GM12878 (cell line): ENCODE measurements at regions not wholly inside any gene's neighbourhood (a gene's known extent, or its start where the extent isn't known, plus 50 kb on each side); places are given as distances from the start of the nearest gene placed in this dataset.

Source experiments
- ATAC-seq: fragments of 200-7000 bp; cut with Tn5 transposase; 3 replicates; pipeline ENCODE4 v1.9.1; 2020; ENCODE audit warnings: mild to moderate bottlenecking, moderate library complexity
- BruUV-seq: library from RNA; stranded (reverse); fragments of 400-500 nt; replicated peaks from 2 replicates; lab custom pipeline; 2021; lab: Mats Ljungman, UMichigan
- CTCF ChIA-PET: fragments of 300-600 bp; sonication (Branson Sonifier 250); formaldehyde crosslinking; extraction: SDS; loops from one replicate; lab custom pipeline; 2021; ENCODE audit warnings: inconsistent platforms; lab: Yijun Ruan, JAX
- POLR2A ChIA-PET: fragments of 350-600 bp; formaldehyde crosslinking; extraction: SDS; loops from one replicate; lab custom pipeline; 2021; ENCODE audit warnings: inconsistent platforms; lab: Charles Lee
- RAD21 ChIA-PET: fragments of 300-600 bp; sonication (Branson Sonifier 250); formaldehyde crosslinking; loops from one replicate; lab custom pipeline; 2023; ENCODE audit warnings: antibody characterized with exemption; ENCODE audit not compliant: unreplicated experiment; lab: Charles Lee
- SMC1A ChIA-PET: fragments of 300-600 bp; sonication (Branson Sonifier 250); formaldehyde crosslinking; loops from one replicate; lab custom pipeline; 2023; ENCODE audit not compliant: unreplicated experiment, uncharacterized antibody; lab: Charles Lee
- DNase-seq: peaks from one replicate; pipeline ENCODE4 v3.0.0-alpha.2; 2011; ENCODE audit warnings: low read depth, low spot score
- FAIRE-seq: peaks from 3 replicates; lab custom pipeline; 2011; peaks lifted over from hg19 to GRCh38; lab: Jason Lieb, UNC
- H2AFZ ChIP-seq: 2 replicates; pipeline ENCODE4 v1.6.0; 2011; ENCODE audit warnings: low read depth, low read length, control low read depth; ENCODE audit not compliant: control insufficient read depth
- H3K27ac ChIP-seq: 2 replicates; pipeline ENCODE4 v1.5.1; 2011; ENCODE audit warnings: control low read depth; ENCODE audit not compliant: control insufficient read depth, insufficient read depth
- H3K27me3 ChIP-seq, 2 experiments: replicated peaks in 1 of 2; 2 replicates each; pipeline versions ENCODE4 v1.6.0 to v1.6.1; 2011; ENCODE audit warnings: low read length in 1 of 2; ENCODE audit not compliant: control insufficient read depth in 2 of 2, insufficient read depth in 2 of 2
- H3K36me3 ChIP-seq, 2 experiments: 2 replicates each; pipeline ENCODE4 v1.5.1; 2011; ENCODE audit warnings: low read length in 1 of 2; ENCODE audit not compliant: control insufficient read depth in 2 of 2, insufficient read depth in 2 of 2
- H3K4me1 ChIP-seq: 2 replicates; pipeline ENCODE4 v1.6.1; 2011; ENCODE audit warnings: mild to moderate bottlenecking, low read length, moderate library complexity, mixed read lengths; ENCODE audit not compliant: control insufficient read depth, insufficient read depth
- H3K4me2 ChIP-seq: 2 replicates; pipeline ENCODE4 v1.6.0; 2011; ENCODE audit warnings: control low read depth; ENCODE audit not compliant: control insufficient read depth, insufficient read depth
- H3K4me3 ChIP-seq: fragments of 200-600 bp; sonication (generic); 2 replicates; pipeline ENCODE4 v1.5.1; 2016
- H3K79me2 ChIP-seq: 2 replicates; pipeline ENCODE4 v1.6.0; 2011; ENCODE audit warnings: low read length; ENCODE audit not compliant: control insufficient read depth, insufficient read depth
- H3K9ac ChIP-seq: 2 replicates; pipeline ENCODE4 v1.8.0; 2011; ENCODE audit warnings: low read length, control low read depth, mixed read lengths; ENCODE audit not compliant: control insufficient read depth, insufficient read depth
- H3K9me3 ChIP-seq: replicated peaks from 3 replicates; pipeline ENCODE4 v1.5.1; 2011; ENCODE audit warnings: mild to moderate bottlenecking, low read length; ENCODE audit not compliant: control insufficient read depth, insufficient read depth
- H4K20me1 ChIP-seq: 2 replicates; pipeline ENCODE4 v1.6.0; 2011; ENCODE audit not compliant: control insufficient read depth, insufficient read depth
- BCL11A ChIP-seq: IDR thresholded peaks from 2 replicates; pipeline ENCODE4 v1.6.1; 2011; ENCODE audit warnings: low read depth, low read length
- BHLHE40 ChIP-seq, 2 experiments: fragments of 450-650 bp in 1 of 2; IDR thresholded peaks; 2 replicates each; pipeline ENCODE4 v1.6.1; 2011 to 2017; ENCODE audit warnings: low read depth in 2 of 2, borderline replicate concordance in 1 of 2, improper control_type of control experiment in 1 of 2, low read length in 1 of 2, mild to moderate bottlenecking in 1 of 2
- MTA2 ChIP-seq: fragments of 450-650 bp; IDR thresholded peaks from 2 replicates; pipeline ENCODE4 v1.6.1; 2016; ENCODE audit warnings: low read depth, mild to moderate bottlenecking, moderate library complexity
- NFIC ChIP-seq: IDR thresholded peaks from 2 replicates; pipeline ENCODE4 v1.6.1; 2012; ENCODE audit warnings: low read depth, mild to moderate bottlenecking, inconsistent platforms, low read length, moderate library complexity
- POLR2A ChIP-seq: IDR thresholded peaks from 2 replicates; pipeline ENCODE4 v1.6.1; 2011; ENCODE audit warnings: low read depth, mild to moderate bottlenecking, low read length
- POU2F2 ChIP-seq: IDR thresholded peaks from 3 replicates; pipeline ENCODE4 v1.6.1; 2011; ENCODE audit warnings: low read depth, mild to moderate bottlenecking, low read length, borderline replicate concordance
- REST ChIP-seq: IDR thresholded peaks from 2 replicates; pipeline ENCODE4 v1.6.1; 2012; ENCODE audit warnings: mild to moderate bottlenecking, low read depth, low read length
- RUNX3 ChIP-seq: IDR thresholded peaks from 2 replicates; pipeline ENCODE4 v1.6.1; 2012; ENCODE audit warnings: low read length, inconsistent platforms
- SKIL ChIP-seq: fragments of 450-650 bp; IDR thresholded peaks from 2 replicates; pipeline ENCODE4 v1.6.1; 2017; ENCODE audit warnings: mild to moderate bottlenecking, low read depth, inconsistent platforms; ENCODE audit not compliant: poor library complexity, severe bottlenecking
- SMAD5 ChIP-seq: IDR thresholded peaks from 2 replicates; pipeline ENCODE4 v1.6.1; 2016; ENCODE audit warnings: antibody characterized with exemption, low read depth
- SMC3 ChIP-seq: IDR thresholded peaks from 2 replicates; pipeline ENCODE4 v1.6.1; 2011; ENCODE audit warnings: low read length, improper control_type of control experiment, borderline replicate concordance
- SP1 ChIP-seq: IDR thresholded peaks from one replicate; pipeline ENCODE4 v1.6.1; 2011; ENCODE audit warnings: low read depth, low read length
- STAT1 ChIP-seq: fragments of 450-650 bp; conservative IDR thresholded peaks from 2 replicates; pipeline ENCODE4 v1.6.1; 2014; ENCODE audit warnings: antibody characterized with exemption, mild to moderate bottlenecking
- SUPT20H ChIP-seq: IDR thresholded peaks from 2 replicates; pipeline ENCODE4 v1.6.1; 2011; ENCODE audit warnings: low read depth, mild to moderate bottlenecking, low read length, moderate library complexity, borderline replicate concordance; ENCODE audit not compliant: control insufficient read depth
- ZBED1 ChIP-seq: IDR thresholded peaks from 2 replicates; pipeline ENCODE4 v1.6.1; 2016; ENCODE audit warnings: borderline replicate concordance
- ZBTB4 ChIP-seq: fragments of 450-650 bp; formaldehyde crosslinking; IDR thresholded peaks from 2 replicates; pipeline ENCODE4 v1.4.0; 2022; ENCODE audit warnings: mild to moderate bottlenecking, moderate library complexity
- WGBS: methylation state at CpG from one replicate; pipeline ENCODE4 v1.1.6; 2016; ENCODE audit warnings: low lambda C conversion rate; ENCODE audit not compliant: insufficient replicate concordance, insufficient coverage; ENCODE audit errors: missing lambda C conversion rate; 5-methylcytosine and 5-hydroxymethylcytosine counted together
- in situ Hi-C: fragments of 300-500 bp; cut with MboI; formaldehyde crosslinking; loops from 9 replicates; pipeline ENCODE4 v1.14.3; 2018; ENCODE audit warnings: mixed read lengths
- intact Hi-C: fragments of 100-400 bp; cut with micrococcal nuclease; formaldehyde crosslinking; loops from one replicate; pipeline ENCODE4 v1.14.2; 2022; ENCODE audit not compliant: unreplicated experiment

GRCh38 chr1:185376840-185377635, 60.0 kb upstream of the IVNS1ABP start:
- ChIA-PET CTCF (interaction anchor here (1.4 kb wide), 1 partner anchor 12 kb away, joined by 3 read pairs; no protein-coding TSS in a partner anchor), SMC1A (interaction anchor here (0.7 kb wide), 1 partner anchor 77 kb away, joined by 3 read pairs; no protein-coding TSS in a partner anchor), RAD21 (no interaction called here), POLR2A (no interaction called here)
- Histone ChIP-seq H4K20me1 (no peaks in the 10 kb centered on the region), H3K36me3 (no peaks in the 10 kb centered on the region), H2AFZ (no peak overlapping the region), H3K79me2 (no peaks in the 10 kb centered on the region), H3K4me3 (no peak overlapping the region), H3K9me3 (no peaks in the 10 kb centered on the region), H3K27ac (no peak overlapping the region), H3K4me2 (no peak overlapping the region), H3K27me3 (no peaks in the 10 kb centered on the region), H3K9ac (no peak overlapping the region), H3K4me1 (no peaks in the 10 kb centered on the region)
- DNase-seq (no peak), FAIRE-seq (no peak), ATAC-seq (peak; percentile 62)
- intact Hi-C loops (no loop called here), in situ Hi-C loops (no loop called here)
- 69% methylated on average over 7 of the region's 7 CpGs for WGBS
- BruUV-seq = no TSS peak
- no peak for TF ChIP-seq POU2F2
- TF ChIP-seq SMAD5 = no peak
- TF ChIP-seq REST = no peak
- TF ChIP-seq SP1 = no peak
- TF ChIP-seq ZBED1 = no peak
- no peak for TF ChIP-seq STAT1
- TF ChIP-seq SKIL = no peak
- peak; percentile 80 for TF ChIP-seq MTA2
- peak; percentile 62; the same call in 1 of the 2 replicates for TF ChIP-seq BCL11A
- no peak for TF ChIP-seq NFIC
- TF ChIP-seq BHLHE40 (IDR thresholded peaks at IDR 0.05; ENCODE audit: borderline replicate concordance in 1 of 2, low read depth in 2 of 2, low read length in 1 of 2) = peak; percentile 12 to 28; a peak in 1 of 4 replicates
- peak; percentile 24; the same call in 1 of the 2 replicates for TF ChIP-seq RUNX3
- TF ChIP-seq SMC3 = no peak
- TF ChIP-seq POLR2A = no peak
- no peak for TF ChIP-seq ZBTB4 (CRISPR knock-in tag)
- no peak for TF ChIP-seq SUPT20H
